ENCODE measurements at regions not wholly inside any gene's neighbourhood (a gene's known extent, or its start where the extent isn't known, plus 50 kb on each side); places are given as distances from the start of the nearest gene placed in this dataset.

DNA sequence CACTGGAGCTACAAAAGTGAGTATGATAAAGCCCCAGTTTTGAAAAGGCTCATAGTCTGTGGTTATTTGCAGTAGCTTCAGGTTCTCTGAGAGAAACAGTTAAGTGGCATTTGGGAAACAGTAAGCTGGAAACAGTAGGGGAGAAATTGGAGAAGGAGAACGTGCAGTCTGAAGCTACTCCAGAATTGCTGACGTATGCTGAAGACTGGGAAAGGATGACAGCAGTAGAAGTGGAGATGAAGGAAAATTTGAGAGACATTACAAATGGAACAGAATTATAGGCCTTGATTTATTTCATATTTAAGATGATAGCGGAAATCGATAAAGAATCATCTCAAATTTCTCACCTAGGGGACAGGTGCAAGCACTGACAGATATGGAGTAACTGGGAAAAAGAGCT, 248.8 kb downstream of the CAAP1 start:
- TF ChIP-seq, protein P1, sequence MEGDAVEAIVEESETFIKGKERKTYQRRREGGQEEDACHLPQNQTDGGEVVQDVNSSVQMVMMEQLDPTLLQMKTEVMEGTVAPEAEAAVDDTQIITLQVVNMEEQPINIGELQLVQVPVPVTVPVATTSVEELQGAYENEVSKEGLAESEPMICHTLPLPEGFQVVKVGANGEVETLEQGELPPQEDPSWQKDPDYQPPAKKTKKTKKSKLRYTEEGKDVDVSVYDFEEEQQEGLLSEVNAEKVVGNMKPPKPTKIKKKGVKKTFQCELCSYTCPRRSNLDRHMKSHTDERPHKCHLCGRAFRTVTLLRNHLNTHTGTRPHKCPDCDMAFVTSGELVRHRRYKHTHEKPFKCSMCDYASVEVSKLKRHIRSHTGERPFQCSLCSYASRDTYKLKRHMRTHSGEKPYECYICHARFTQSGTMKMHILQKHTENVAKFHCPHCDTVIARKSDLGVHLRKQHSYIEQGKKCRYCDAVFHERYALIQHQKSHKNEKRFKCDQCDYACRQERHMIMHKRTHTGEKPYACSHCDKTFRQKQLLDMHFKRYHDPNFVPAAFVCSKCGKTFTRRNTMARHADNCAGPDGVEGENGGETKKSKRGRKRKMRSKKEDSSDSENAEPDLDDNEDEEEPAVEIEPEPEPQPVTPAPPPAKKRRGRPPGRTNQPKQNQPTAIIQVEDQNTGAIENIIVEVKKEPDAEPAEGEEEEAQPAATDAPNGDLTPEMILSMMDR (conservative IDR thresholded peaks at IDR 0.05; ENCODE audit: low read length): no peak
- no peak for TF ChIP-seq EZH2phosphoT487 (IDR thresholded peaks at IDR 0.05; ENCODE audit: borderline replicate concordance)
